ENCODE measurements at regions not wholly inside any gene's neighbourhood (a gene's known extent, or its start where the extent isn't known, plus 50 kb on each side); places are given as distances from the start of the nearest gene placed in this dataset.
"Not testable (repeated sequence)": the region's sequence is repeated elsewhere in the genome, so short reads cannot be mapped to it uniquely, and the experiment has no call there.

DNA sequence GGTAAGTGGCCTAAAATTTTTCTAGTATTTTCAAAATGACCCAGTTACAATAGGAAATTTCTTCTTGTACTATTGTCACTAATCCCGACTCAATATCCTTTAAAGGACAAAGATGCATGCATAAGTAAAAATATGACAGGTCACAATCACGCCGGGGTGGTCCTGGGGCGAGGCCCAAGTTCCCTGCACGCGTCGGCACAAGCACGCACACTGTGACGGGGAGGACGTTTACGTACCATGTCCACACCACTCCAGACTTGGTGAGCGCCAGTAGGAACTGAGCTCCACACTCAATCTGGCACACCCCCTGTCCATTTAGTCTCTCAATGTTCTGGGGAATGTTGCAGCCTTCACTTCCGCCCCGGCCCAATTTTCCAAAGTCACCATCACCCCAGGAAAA lies 128.7 kb downstream of the GOLGA6L22 start:
- H3K4me3 Mint-ChIP-seq; DNase-seq; H3K9me3 Mint-ChIP-seq (ENCODE audit: insufficient read depth); H3K27ac ChIP-seq (ENCODE audit: low read length in 2 of 2); H3K4me1 ChIP-seq (ENCODE audit: control insufficient read depth in 2 of 2, insufficient read depth in 2 of 2, low read length in 2 of 2); CTCF ChIA-PET; H3K27me3 ChIP-seq (replicated peaks in 1 of 4; ENCODE audit: control extremely low read depth in 1 of 4, control insufficient read depth in 3 of 4, insufficient read depth in 4 of 4, low read length in 3 of 4); H4K20me1 ChIP-seq (ENCODE audit: control insufficient read depth, insufficient read depth, low read length, poor library complexity, severe bottlenecking); H3K79me2 ChIP-seq (ENCODE audit: control insufficient read depth, insufficient read depth, low read length); H2AFZ ChIP-seq (ENCODE audit: insufficient read depth, low read depth, low read length, poor library complexity, severe bottlenecking); ATAC-seq (ENCODE audit: low read depth); POLR2A ChIA-PET; H3K27ac Mint-ChIP-seq; H3K36me3 ChIP-seq (replicated peaks in 1 of 2; ENCODE audit: control extremely low read depth in 1 of 2, control insufficient read depth in 1 of 2, extremely low read depth in 1 of 2, insufficient read depth in 2 of 2, low read length in 1 of 2); H3K9ac ChIP-seq (ENCODE audit: low read length); intact Hi-C loops (cut with micrococcal nuclease); H3K9me3 ChIP-seq (ENCODE audit: control extremely low read depth in 1 of 3, control insufficient read depth in 2 of 3, insufficient read depth in 1 of 3, low read length in 2 of 3); H3K4me1 Mint-ChIP-seq; H3K4me3 ChIP-seq (ENCODE audit: control extremely low read depth in 1 of 5, extremely low read depth in 1 of 5, insufficient read depth in 1 of 5, low read depth in 2 of 5, low read length in 4 of 5); H3K27me3 Mint-ChIP-seq; H3K4me2 ChIP-seq (replicated peaks; ENCODE audit: low read depth, low read length, poor library complexity, severe bottlenecking): not testable (repeated sequence)
- no CpG with 5 or more reads among the region's 14 CpGs for WGBS (ENCODE audit: insufficient coverage)

DNA sequence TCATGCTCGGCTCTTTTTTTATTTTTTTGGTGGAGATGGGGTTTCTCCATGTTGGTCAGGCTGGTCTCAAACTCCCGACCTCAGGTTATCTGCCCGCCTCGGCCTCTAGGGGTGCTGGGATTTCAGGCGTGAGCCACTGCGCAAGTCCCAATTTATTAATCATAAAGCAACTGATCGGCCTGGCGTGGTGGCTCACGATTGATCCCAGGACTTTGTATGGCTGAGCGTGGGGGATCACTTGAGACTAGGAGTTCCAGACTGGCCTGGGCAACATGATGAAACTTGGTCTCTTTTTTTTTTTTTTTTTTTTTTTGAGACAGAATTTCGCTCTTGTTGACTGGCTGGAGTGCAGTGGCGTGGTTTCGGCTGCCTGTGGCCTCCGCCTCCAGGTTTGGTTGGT lies 139.8 kb downstream of the GOLGA6L22 start:
- H3K27ac ChIP-seq (ENCODE audit: low read length in 2 of 2); DNase-seq; H3K9me3 Mint-ChIP-seq (ENCODE audit: insufficient read depth); H3K4me1 ChIP-seq (ENCODE audit: control insufficient read depth in 2 of 2, insufficient read depth in 2 of 2, low read length in 2 of 2); ATAC-seq (ENCODE audit: low read depth); H3K27me3 ChIP-seq (replicated peaks in 1 of 4; ENCODE audit: control extremely low read depth in 1 of 4, control insufficient read depth in 3 of 4, insufficient read depth in 4 of 4, low read length in 3 of 4); H3K9ac ChIP-seq (ENCODE audit: low read length); H3K27me3 Mint-ChIP-seq; H2AFZ ChIP-seq (ENCODE audit: insufficient read depth, low read depth, low read length, poor library complexity, severe bottlenecking); H4K20me1 ChIP-seq (ENCODE audit: control insufficient read depth, insufficient read depth, low read length, poor library complexity, severe bottlenecking); H3K79me2 ChIP-seq (ENCODE audit: control insufficient read depth, insufficient read depth, low read length); intact Hi-C loops (cut with micrococcal nuclease); POLR2A ChIA-PET; H3K4me1 Mint-ChIP-seq; H3K4me3 ChIP-seq (ENCODE audit: control extremely low read depth in 1 of 5, extremely low read depth in 1 of 5, insufficient read depth in 1 of 5, low read depth in 2 of 5, low read length in 4 of 5); H3K36me3 ChIP-seq (replicated peaks in 1 of 2; ENCODE audit: control extremely low read depth in 1 of 2, control insufficient read depth in 1 of 2, extremely low read depth in 1 of 2, insufficient read depth in 2 of 2, low read length in 1 of 2); H3K9me3 ChIP-seq (ENCODE audit: control extremely low read depth in 1 of 3, control insufficient read depth in 2 of 3, insufficient read depth in 1 of 3, low read length in 2 of 3); H3K4me2 ChIP-seq (replicated peaks; ENCODE audit: low read depth, low read length, poor library complexity, severe bottlenecking); H3K27ac Mint-ChIP-seq; H3K4me3 Mint-ChIP-seq; CTCF ChIA-PET: not testable (repeated sequence)
- no CpG with 5 or more reads among the region's 14 CpGs for WGBS (ENCODE audit: insufficient coverage)

GRCh38 chr15:22599526-22600320 lies 141.0 kb downstream of the GOLGA6L22 start:
- H3K9ac ChIP-seq (ENCODE audit: low read length); H3K27me3 ChIP-seq (replicated peaks in 1 of 4; ENCODE audit: control extremely low read depth in 1 of 4, control insufficient read depth in 3 of 4, insufficient read depth in 4 of 4, low read length in 3 of 4); DNase-seq; H3K9me3 Mint-ChIP-seq (ENCODE audit: insufficient read depth); H3K4me3 ChIP-seq (ENCODE audit: control extremely low read depth in 1 of 5, extremely low read depth in 1 of 5, insufficient read depth in 1 of 5, low read depth in 2 of 5, low read length in 4 of 5); POLR2A ChIA-PET; H3K4me2 ChIP-seq (replicated peaks; ENCODE audit: low read depth, low read length, poor library complexity, severe bottlenecking); intact Hi-C loops (cut with micrococcal nuclease); CTCF ChIA-PET; H3K36me3 ChIP-seq (replicated peaks in 1 of 2; ENCODE audit: control extremely low read depth in 1 of 2, control insufficient read depth in 1 of 2, extremely low read depth in 1 of 2, insufficient read depth in 2 of 2, low read length in 1 of 2); H3K79me2 ChIP-seq (ENCODE audit: control insufficient read depth, insufficient read depth, low read length); H3K27ac ChIP-seq (ENCODE audit: low read length in 2 of 2); H3K27me3 Mint-ChIP-seq; H3K4me3 Mint-ChIP-seq; H3K27ac Mint-ChIP-seq; H2AFZ ChIP-seq (ENCODE audit: insufficient read depth, low read depth, low read length, poor library complexity, severe bottlenecking); H4K20me1 ChIP-seq (ENCODE audit: control insufficient read depth, insufficient read depth, low read length, poor library complexity, severe bottlenecking); H3K9me3 ChIP-seq (ENCODE audit: control extremely low read depth in 1 of 3, control insufficient read depth in 2 of 3, insufficient read depth in 1 of 3, low read length in 2 of 3); H3K4me1 ChIP-seq (ENCODE audit: control insufficient read depth in 2 of 2, insufficient read depth in 2 of 2, low read length in 2 of 2); ATAC-seq (ENCODE audit: low read depth); H3K4me1 Mint-ChIP-seq: not testable (repeated sequence)
- WGBS (ENCODE audit: insufficient coverage), result 97% methylated on average over 12 of the region's 30 CpGs

DNA sequence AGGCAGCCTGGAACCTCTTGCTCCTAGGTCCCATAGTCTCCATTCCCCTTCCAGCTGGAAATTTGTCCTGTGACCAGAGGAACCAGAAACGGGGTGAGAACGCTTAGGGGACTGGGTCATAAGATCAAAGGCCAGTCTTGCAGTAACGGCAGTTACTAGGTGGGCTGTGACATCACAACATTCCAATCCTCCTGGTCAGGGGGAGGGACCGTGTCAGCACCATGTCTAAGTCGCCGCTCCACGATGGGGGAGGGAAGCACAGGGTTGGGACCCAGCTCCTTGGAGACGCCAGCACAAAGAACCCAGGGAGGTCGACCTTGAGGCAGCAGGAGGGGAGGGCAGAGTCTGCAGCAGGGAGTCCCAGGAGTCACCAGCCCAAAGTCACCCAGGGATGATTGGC lies 158.3 kb downstream of the GOLGA6L22 start:
- H3K79me2 ChIP-seq (ENCODE audit: control insufficient read depth, insufficient read depth, low read length); H3K27ac ChIP-seq (ENCODE audit: low read length in 2 of 2); DNase-seq; H3K9me3 ChIP-seq (ENCODE audit: control extremely low read depth in 1 of 3, control insufficient read depth in 2 of 3, insufficient read depth in 1 of 3, low read length in 2 of 3); H3K4me1 Mint-ChIP-seq; intact Hi-C loops (cut with micrococcal nuclease); ATAC-seq (ENCODE audit: low read depth); H3K4me3 Mint-ChIP-seq; POLR2A ChIA-PET; H3K27ac Mint-ChIP-seq; CTCF ChIA-PET; H3K27me3 Mint-ChIP-seq; H3K4me2 ChIP-seq (replicated peaks; ENCODE audit: low read depth, low read length, poor library complexity, severe bottlenecking); H4K20me1 ChIP-seq (ENCODE audit: control insufficient read depth, insufficient read depth, low read length, poor library complexity, severe bottlenecking); H3K4me3 ChIP-seq (ENCODE audit: control extremely low read depth in 1 of 5, extremely low read depth in 1 of 5, insufficient read depth in 1 of 5, low read depth in 2 of 5, low read length in 4 of 5); H3K4me1 ChIP-seq (ENCODE audit: control insufficient read depth in 2 of 2, insufficient read depth in 2 of 2, low read length in 2 of 2); H3K36me3 ChIP-seq (replicated peaks in 1 of 2; ENCODE audit: control extremely low read depth in 1 of 2, control insufficient read depth in 1 of 2, extremely low read depth in 1 of 2, insufficient read depth in 2 of 2, low read length in 1 of 2); H3K27me3 ChIP-seq (replicated peaks in 1 of 4; ENCODE audit: control extremely low read depth in 1 of 4, control insufficient read depth in 3 of 4, insufficient read depth in 4 of 4, low read length in 3 of 4); H3K9ac ChIP-seq (ENCODE audit: low read length); H3K9me3 Mint-ChIP-seq (ENCODE audit: insufficient read depth); H2AFZ ChIP-seq (ENCODE audit: insufficient read depth, low read depth, low read length, poor library complexity, severe bottlenecking): not testable (repeated sequence)
- WGBS (ENCODE audit: insufficient coverage), result 100% methylated on average over 3 of the region's 9 CpGs
